Skeletal muscle satellite cell (primary cell): ENCODE measurements at regions not wholly inside any gene's neighbourhood (a gene's known extent, or its start where the extent isn't known, plus 50 kb on each side); places are given as distances from the start of the nearest gene placed in this dataset.

Experiments used
- H3K27me3 ChIP-seq: 2 replicates; pipeline ENCODE4 v1.7.0; 2013; ENCODE audit warnings: low read length; ENCODE audit not compliant: control insufficient read depth, insufficient read depth
- H3K36me3 ChIP-seq: 2 replicates; pipeline ENCODE4 v1.7.0; 2013; ENCODE audit warnings: mild to moderate bottlenecking, control low read depth, low read length; ENCODE audit not compliant: insufficient read depth
- H3K4me1 ChIP-seq: 2 replicates; pipeline ENCODE4 v1.7.0; 2013; ENCODE audit warnings: low read length; ENCODE audit not compliant: control insufficient read depth, insufficient read depth
- H3K4me2 ChIP-seq: 2 replicates; pipeline ENCODE4 v1.7.0; 2013; ENCODE audit warnings: mild to moderate bottlenecking, low read length
- H3K4me3 ChIP-seq: 2 replicates; pipeline ENCODE4 v1.7.0; 2013; ENCODE audit warnings: low read length
- H3K9ac ChIP-seq: 2 replicates; pipeline ENCODE4 v1.7.0; 2013; ENCODE audit warnings: mild to moderate bottlenecking, low read depth, low read length, moderate library complexity
- H3K9me3 ChIP-seq: replicated peaks from 2 replicates; pipeline ENCODE4 v1.7.0; 2013; ENCODE audit warnings: mild to moderate bottlenecking, control low read depth, low read length

GRCh38 chr6:51336185-51336584 is 517.5 kb downstream of the TFAP2B start:
- H3K27me3 ChIP-seq: no peaks in the 10 kb centered on the region
- no peak overlapping the region for H3K4me2 ChIP-seq
- H3K4me3 ChIP-seq: no peak overlapping the region
- H3K9ac ChIP-seq: no peak overlapping the region
- no peaks in the 10 kb centered on the region for H3K4me1 ChIP-seq
- H3K36me3 ChIP-seq: no peaks in the 10 kb centered on the region
- no peaks in the 10 kb centered on the region for H3K9me3 ChIP-seq

DNA sequence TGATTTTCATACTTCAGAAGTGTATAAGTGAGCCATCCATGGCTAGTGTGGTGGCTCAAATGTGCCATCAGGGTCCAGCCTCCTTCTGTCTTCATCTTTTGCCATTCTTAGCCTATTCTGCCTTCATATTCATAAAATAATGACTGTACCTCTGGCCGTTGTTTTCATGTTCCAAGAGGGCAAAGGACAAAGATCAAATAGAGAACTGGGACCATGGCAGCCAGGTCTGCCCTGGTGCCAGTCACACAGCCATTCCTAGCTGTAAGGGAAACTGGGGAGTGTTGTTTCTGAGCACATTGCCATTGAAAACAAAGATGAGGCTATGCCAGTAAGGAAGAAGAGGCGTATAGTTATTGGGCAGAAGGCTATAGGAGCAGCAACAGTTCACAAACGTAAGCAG is 518.6 kb downstream of the TFAP2B start:
- H3K36me3 ChIP-seq: no peaks in the 10 kb centered on the region
- H3K4me2 ChIP-seq: no peak overlapping the region
- no peaks in the 10 kb centered on the region for H3K27me3 ChIP-seq
- H3K4me3 ChIP-seq: no peak overlapping the region
- no peaks in the 10 kb centered on the region for H3K4me1 ChIP-seq
- no peaks in the 10 kb centered on the region for H3K9me3 ChIP-seq
- H3K9ac ChIP-seq: no peak overlapping the region

- no peak overlapping the region for H3K9ac ChIP-seq
- H3K27me3 ChIP-seq: no peaks in the 10 kb centered on the region
- no peaks in the 10 kb centered on the region for H3K36me3 ChIP-seq
- H3K4me2 ChIP-seq: no peak overlapping the region
- H3K4me3 ChIP-seq: no peak overlapping the region
- H3K4me1 ChIP-seq: no peaks in the 10 kb centered on the region
- H3K9me3 ChIP-seq: no peaks in the 10 kb centered on the region
Measured at GRCh38 chr6:51339108-51339507, 520.4 kb downstream of the TFAP2B start.

DNA sequence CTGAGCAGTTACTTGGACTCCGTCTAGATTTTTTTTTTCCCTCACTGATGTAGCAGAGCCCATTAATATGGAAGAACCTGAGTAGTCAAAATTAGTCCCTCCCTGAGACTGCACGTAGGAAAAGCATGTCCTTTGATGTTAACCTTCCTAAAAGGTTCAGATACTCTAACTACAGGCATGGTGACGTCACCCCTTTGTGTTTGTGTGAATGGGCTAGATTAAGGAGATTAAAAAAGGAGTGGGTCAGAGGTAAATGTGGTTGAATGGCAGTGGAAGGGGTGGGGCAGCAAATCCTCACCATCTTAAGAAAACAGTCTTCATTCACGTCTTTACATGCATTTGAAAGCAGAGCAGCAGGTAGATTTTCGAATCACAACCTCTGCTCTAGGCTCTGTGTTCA is 521.1 kb downstream of the TFAP2B start:
- Histone ChIP-seq H3K9ac (no peak overlapping the region), H3K27me3 (no peaks in the 10 kb centered on the region), H3K4me1 (no peaks in the 10 kb centered on the region), H3K4me2 (no peak overlapping the region), H3K4me3 (no peak overlapping the region), H3K36me3 (no peaks in the 10 kb centered on the region), H3K9me3 (no peaks in the 10 kb centered on the region)

DNA sequence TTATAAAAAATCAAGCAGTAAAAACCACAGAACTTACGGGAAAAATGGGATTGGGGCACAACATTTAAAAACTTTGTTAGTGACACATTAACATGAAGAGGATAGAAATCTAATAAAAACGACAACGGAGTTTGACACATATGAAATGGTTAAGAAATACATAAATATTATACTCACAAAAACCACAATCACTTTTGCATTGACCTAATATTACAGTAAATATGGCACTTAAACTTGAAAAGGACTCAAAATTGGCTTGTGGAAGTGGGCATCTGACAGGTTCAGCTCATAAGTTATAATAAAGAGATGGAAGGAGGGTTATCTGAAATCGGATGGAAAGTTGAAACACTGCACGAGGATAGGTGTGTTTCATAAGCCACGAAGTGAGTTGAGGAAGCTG is 523.7 kb downstream of the TFAP2B start:
- Histone ChIP-seq H3K9ac (no peak overlapping the region), H3K4me2 (no peak overlapping the region), H3K27me3 (no peaks in the 10 kb centered on the region), H3K4me1 (no peaks in the 10 kb centered on the region), H3K9me3 (no peaks in the 10 kb centered on the region), H3K4me3 (no peak overlapping the region), H3K36me3 (no peaks in the 10 kb centered on the region)

DNA sequence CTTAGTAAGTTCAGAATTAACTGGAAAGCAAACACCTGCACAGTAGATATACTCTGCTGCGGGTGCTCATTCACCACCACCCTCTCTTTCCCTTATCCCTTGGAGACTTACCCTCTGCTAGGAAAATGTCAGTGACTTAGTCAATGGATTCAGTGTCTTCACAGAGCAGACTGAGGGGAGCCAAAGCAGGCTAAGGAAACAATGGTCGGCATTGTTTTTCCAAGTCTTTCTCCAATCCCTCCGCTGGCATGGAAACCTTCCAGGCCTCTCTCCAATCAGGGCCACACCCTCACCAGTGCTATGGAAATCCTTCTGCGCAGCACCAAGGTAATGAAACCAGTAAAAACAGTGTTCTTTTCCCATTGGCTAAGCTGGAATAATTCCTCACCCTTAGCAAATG is 531.2 kb downstream of the TFAP2B start:
- Histone ChIP-seq H3K4me3 (no peak overlapping the region), H3K9ac (no peak overlapping the region), H3K4me2 (no peak overlapping the region), H3K4me1 (no peaks in the 10 kb centered on the region), H3K9me3 (no peaks in the 10 kb centered on the region), H3K36me3 (no peaks in the 10 kb centered on the region), H3K27me3 (no peaks in the 10 kb centered on the region)

GRCh38 chr6:51350308-51350904 is 531.7 kb downstream of the TFAP2B start:
- Histone ChIP-seq H3K9ac (no peak overlapping the region), H3K9me3 (no peaks in the 10 kb centered on the region), H3K4me1 (no peaks in the 10 kb centered on the region), H3K4me2 (no peak overlapping the region), H3K27me3 (no peaks in the 10 kb centered on the region), H3K4me3 (no peak overlapping the region), H3K36me3 (no peaks in the 10 kb centered on the region)

- H3K4me3 ChIP-seq: no peak overlapping the region
- H3K4me1 ChIP-seq: no peaks in the 10 kb centered on the region
- H3K9me3 ChIP-seq: no peaks in the 10 kb centered on the region
- H3K27me3 ChIP-seq: no peaks in the 10 kb centered on the region
- no peak overlapping the region for H3K4me2 ChIP-seq
- H3K36me3 ChIP-seq: no peaks in the 10 kb centered on the region
- no peak overlapping the region for H3K9ac ChIP-seq
Measured at GRCh38 chr6:51352506-51353029, 533.9 kb downstream of the TFAP2B start.

DNA sequence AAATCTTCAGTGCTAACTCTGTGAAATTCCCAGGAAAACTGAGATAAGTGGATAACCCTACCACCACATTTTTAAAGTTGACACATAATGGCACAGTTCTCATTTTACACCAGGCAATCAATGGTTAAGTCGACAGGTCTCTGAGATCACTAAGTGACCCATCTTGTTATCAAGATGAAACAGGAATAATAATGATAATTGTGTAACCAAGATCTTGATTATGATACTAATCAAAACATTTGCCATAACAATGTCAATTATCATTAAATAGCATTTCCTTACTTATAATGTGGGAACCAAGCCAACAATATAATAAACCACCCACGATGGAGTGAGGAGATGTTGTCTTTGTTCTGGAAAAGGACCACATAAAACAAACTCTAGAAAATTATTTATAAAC is 541.6 kb downstream of the TFAP2B start:
- H3K9ac ChIP-seq: no peak overlapping the region
- no peaks in the 10 kb centered on the region for H3K27me3 ChIP-seq
- no peak overlapping the region for H3K4me2 ChIP-seq
- no peaks in the 10 kb centered on the region for H3K36me3 ChIP-seq
- no peaks in the 10 kb centered on the region for H3K4me1 ChIP-seq
- H3K4me3 ChIP-seq: no peak overlapping the region
- no peaks in the 10 kb centered on the region for H3K9me3 ChIP-seq

- H3K9ac ChIP-seq: no peak overlapping the region
- H3K4me1 ChIP-seq: no peaks in the 10 kb centered on the region
- no peaks in the 10 kb centered on the region for H3K27me3 ChIP-seq
- H3K36me3 ChIP-seq: no peaks in the 10 kb centered on the region
- H3K4me2 ChIP-seq: no peak overlapping the region
- H3K9me3 ChIP-seq: no peaks in the 10 kb centered on the region
- H3K4me3 ChIP-seq: no peak overlapping the region
Measured at GRCh38 chr6:51365566-51365965, 546.9 kb downstream of the TFAP2B start.

DNA sequence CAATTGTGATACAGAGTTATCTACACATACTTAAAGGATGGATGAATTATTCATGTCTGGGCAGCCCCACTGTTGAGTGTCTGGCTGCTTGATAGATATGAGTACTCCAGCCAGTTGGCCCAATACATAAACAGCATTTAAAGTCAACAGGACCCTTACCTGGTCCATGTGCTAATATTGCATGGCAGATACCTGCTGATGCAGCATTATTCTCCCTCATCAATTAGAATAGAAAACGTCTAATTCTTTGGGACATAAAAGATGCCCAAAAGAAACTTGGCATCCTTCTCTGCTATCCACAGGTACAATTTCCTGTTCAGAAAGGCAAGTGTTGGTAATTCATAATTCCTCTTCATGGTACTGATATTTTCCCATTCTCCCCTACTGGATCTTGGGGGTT is 550.8 kb downstream of the TFAP2B start:
- Histone ChIP-seq H3K27me3 (no peaks in the 10 kb centered on the region), H3K36me3 (no peaks in the 10 kb centered on the region), H3K4me2 (no peak overlapping the region), H3K4me1 (no peaks in the 10 kb centered on the region), H3K9me3 (no peaks in the 10 kb centered on the region), H3K4me3 (no peak overlapping the region), H3K9ac (no peak overlapping the region)

DNA sequence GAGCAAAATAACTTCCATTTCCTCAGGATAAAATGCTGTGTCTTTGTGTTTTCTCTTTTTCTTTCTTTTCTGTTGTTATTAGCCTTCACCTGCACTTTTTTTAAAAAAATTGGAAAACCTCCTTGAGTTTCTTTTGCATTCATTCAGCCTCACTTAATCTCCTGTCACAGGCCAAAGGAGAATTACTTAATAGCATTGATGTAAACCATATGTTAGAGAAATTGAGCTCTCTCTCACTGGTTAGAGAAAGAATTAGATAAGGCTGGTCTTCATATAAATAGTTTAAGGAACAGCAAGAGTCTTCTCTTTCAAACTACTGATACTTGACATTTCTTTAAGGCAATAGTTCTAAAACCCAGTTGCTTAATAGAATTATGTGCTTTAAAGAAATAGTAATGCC is 564.2 kb downstream of the TFAP2B start:
- Histone ChIP-seq H3K9ac (no peak overlapping the region), H3K36me3 (no peaks in the 10 kb centered on the region), H3K4me2 (no peak overlapping the region), H3K27me3 (no peaks in the 10 kb centered on the region), H3K4me1 (no peaks in the 10 kb centered on the region), H3K9me3 (peaks cover 4% of the 10 kb centered on the region), H3K4me3 (no peak overlapping the region)
